ENCODE measurements at regions not wholly inside any gene's neighbourhood (a gene's known extent, or its start where the extent isn't known, plus 50 kb on each side); places are given as distances from the start of the nearest gene placed in this dataset.

- Histone ChIP-seq H3K79me2 (ENCODE audit: insufficient read depth, low read length) (no peaks in the 10 kb centered on the region), H3K4me2 (ENCODE audit: low read depth, low read length, poor library complexity, severe bottlenecking) (no peak overlapping the region), H3K36me3 (ENCODE audit: insufficient read depth, low read length) (no peaks in the 10 kb centered on the region), H3K9ac (ENCODE audit: low read depth, low read length, poor library complexity, severe bottlenecking) (no peak overlapping the region), H3K4me3 (ENCODE audit: low read length, poor library complexity, severe bottlenecking) (no peak overlapping the region), H3K9me2 (replicated peaks; ENCODE audit: low read depth, low read length) (no peaks in the 10 kb centered on the region), H2AFZ (ENCODE audit: low read length) (peak overlapping the region; percentile 64; the same call in 1 of the 2 replicates), H3K27me3 (ENCODE audit: insufficient read depth, low read length, poor library complexity, severe bottlenecking) (no peaks in the 10 kb centered on the region), H3F3A (ENCODE audit: low read depth) (no peaks in the 10 kb centered on the region), H3K9me3 (ENCODE audit: insufficient read depth, low read depth, low read length) (no peaks in the 10 kb centered on the region), H4K20me1 (ENCODE audit: insufficient read depth, low read length, poor library complexity, severe bottlenecking) (no peaks in the 10 kb centered on the region), H3K4me1 (ENCODE audit: insufficient read depth, low read length, poor library complexity, severe bottlenecking) (no peaks in the 10 kb centered on the region)
- TF ChIP-seq EZH2phosphoT487 (IDR thresholded peaks at IDR 0.05; ENCODE audit: borderline replicate concordance) (no peak), CTCF (conservative IDR thresholded peaks at IDR 0.05; ENCODE audit: low read length) (peak; percentile 44)
These were observed 427.1 kb downstream of the GPAM start for GRCh38 chr10:111756217-111757061.

GRCh38 chr10:111758593-111758992 lies 425.0 kb downstream of the GPAM start:
- Histone ChIP-seq H3K9me2 (replicated peaks; ENCODE audit: low read depth, low read length) (no peaks in the 10 kb centered on the region), H3K4me3 (ENCODE audit: low read length, poor library complexity, severe bottlenecking) (no peak overlapping the region), H3K4me1 (ENCODE audit: insufficient read depth, low read length, poor library complexity, severe bottlenecking) (no peaks in the 10 kb centered on the region), H4K20me1 (ENCODE audit: insufficient read depth, low read length, poor library complexity, severe bottlenecking) (no peaks in the 10 kb centered on the region), H3K9me3 (ENCODE audit: insufficient read depth, low read depth, low read length) (no peaks in the 10 kb centered on the region), H3K27me3 (ENCODE audit: insufficient read depth, low read length, poor library complexity, severe bottlenecking) (no peaks in the 10 kb centered on the region), H3K4me2 (ENCODE audit: low read depth, low read length, poor library complexity, severe bottlenecking) (no peak overlapping the region), H3F3A (ENCODE audit: low read depth) (no peaks in the 10 kb centered on the region), H3K79me2 (ENCODE audit: insufficient read depth, low read length) (no peaks in the 10 kb centered on the region), H2AFZ (ENCODE audit: low read length) (no peak overlapping the region), H3K36me3 (ENCODE audit: insufficient read depth, low read length) (no peaks in the 10 kb centered on the region), H3K9ac (ENCODE audit: low read depth, low read length, poor library complexity, severe bottlenecking) (no peak overlapping the region)
- TF ChIP-seq CTCF (conservative IDR thresholded peaks at IDR 0.05; ENCODE audit: low read length) (no peak), EZH2phosphoT487 (IDR thresholded peaks at IDR 0.05; ENCODE audit: borderline replicate concordance) (no peak)

- Histone ChIP-seq H3K9me2 (replicated peaks; ENCODE audit: low read depth, low read length) (no peaks in the 10 kb centered on the region), H3F3A (ENCODE audit: low read depth) (no peaks in the 10 kb centered on the region)
These were observed 421.5 kb downstream of the GPAM start for GRCh38 chr10:111762114-111762513.

More at GRCh38 chr10:111762114-111762513, 421.5 kb downstream of the GPAM start:
- Histone ChIP-seq H3K9ac (ENCODE audit: low read depth, low read length, poor library complexity, severe bottlenecking) (no peak overlapping the region), H3K4me3 (ENCODE audit: low read length, poor library complexity, severe bottlenecking) (no peak overlapping the region), H2AFZ (ENCODE audit: low read length) (no peak overlapping the region), H3K36me3 (ENCODE audit: insufficient read depth, low read length) (no peaks in the 10 kb centered on the region), H3K27me3 (ENCODE audit: insufficient read depth, low read length, poor library complexity, severe bottlenecking) (no peaks in the 10 kb centered on the region), H4K20me1 (ENCODE audit: insufficient read depth, low read length, poor library complexity, severe bottlenecking) (no peaks in the 10 kb centered on the region), H3K4me1 (ENCODE audit: insufficient read depth, low read length, poor library complexity, severe bottlenecking) (no peaks in the 10 kb centered on the region), H3K9me3 (ENCODE audit: insufficient read depth, low read depth, low read length) (no peaks in the 10 kb centered on the region), H3K4me2 (ENCODE audit: low read depth, low read length, poor library complexity, severe bottlenecking) (no peak overlapping the region), H3K79me2 (ENCODE audit: insufficient read depth, low read length) (no peaks in the 10 kb centered on the region)
- no peak for TF ChIP-seq EZH2phosphoT487 (IDR thresholded peaks at IDR 0.05; ENCODE audit: borderline replicate concordance)
- no peak; the same call in 1 of the 2 replicates for TF ChIP-seq CTCF (conservative IDR thresholded peaks at IDR 0.05; ENCODE audit: low read length)

All from Loucy (cell line).